Heart left ventricle (tissue), 16 donors: ENCODE measurements at regions not wholly inside any gene's neighbourhood (a gene's known extent, or its start where the extent isn't known, plus 50 kb on each side); places are given as distances from the start of the nearest gene placed in this dataset.

Experiments used
- ATAC-seq, 4 donors: fragments of 200-7000 bp; cut with Tn5 transposase; one replicate each; pipeline ENCODE4 v1.9.1; 2020 to 2022; ENCODE audit warnings: moderate library complexity in 4 of 4, mild to moderate bottlenecking in 3 of 4, moderate number of reproducible peaks in 1 of 4
- DNase-seq, 5 donors: peaks; one replicate each; pipeline ENCODE4 v3.0.0-alpha.2; 2020
- H3K27ac ChIP-seq, 12 donors: fragments of 200-600 bp; sonication (generic) in 4 of 12; one replicate each; pipeline versions ENCODE4 v1.5.0 to v1.8.0; 2016 to 2022; ENCODE audit warnings: mild to moderate bottlenecking in 2 of 12
- H3K27me3 ChIP-seq, 9 donors: fragments of 200-600 bp; sonication (generic) in 2 of 9; one replicate each; pipeline versions ENCODE4 v1.5.1 to v1.8.0; 2016 to 2022; ENCODE audit warnings: mild to moderate bottlenecking in 3 of 9
- H3K36me3 ChIP-seq, 9 donors: fragments of 200-600 bp; sonication (generic) in 2 of 9; one replicate each; pipeline versions ENCODE4 v1.5.0 to v1.8.0; 2018 to 2022; ENCODE audit warnings: mild to moderate bottlenecking in 2 of 9
- H3K4me1 ChIP-seq, 12 donors: fragments of 200-600 bp; sonication (generic) in 4 of 12; one replicate each; pipeline versions ENCODE4 v1.5.0 to v1.8.0; 2016 to 2022; ENCODE audit warnings: mild to moderate bottlenecking in 3 of 12
- H3K4me3 ChIP-seq, 12 donors: fragments of 200-600 bp; sonication (generic) in 4 of 12; one replicate each; pipeline versions ENCODE4 v1.5.0 to v1.8.0; 2017 to 2022; ENCODE audit warnings: mild to moderate bottlenecking in 9 of 12, moderate library complexity in 4 of 12
- H3K9me3 ChIP-seq, 12 donors: fragments of 200-600 bp; sonication (generic) in 4 of 12; one replicate each; pipeline versions ENCODE4 v1.5.0 to v1.8.0; 2016 to 2022; ENCODE audit warnings: mild to moderate bottlenecking in 1 of 12
- CTCF ChIP-seq, 12 donors: fragments of 200-600 bp; sonication (generic) in 4 of 12; IDR thresholded peaks; one replicate each; pipeline versions ENCODE4 v1.5.0 to v1.8.0; 2018 to 2022; ENCODE audit warnings: antibody characterized with exemption in 12 of 12, mild to moderate bottlenecking in 5 of 12
- POLR2A ChIP-seq, 2 donors: fragments of 450-650 bp; IDR thresholded peaks; one replicate each; pipeline ENCODE4 v1.6.1; 2017; ENCODE audit warnings: antibody characterized with exemption in 2 of 2, mild to moderate bottlenecking in 2 of 2, moderate library complexity in 2 of 2
- WGBS, 4 donors: extraction: QIAGEN DNeasy Blood & Tissue Kit in 2 of 4; methylation state at CpG; one replicate each; pipeline versions ENCODE4 v1.1.5 to v1.1.7; 2013 to 2018; 5-methylcytosine and 5-hydroxymethylcytosine counted together
- intact Hi-C, 10 donors: fragments of 100-400 bp; cut with DNase I; formaldehyde crosslinking; loops; one replicate each; pipeline versions ENCODE4 v1.11.1 to v1.14.2; 2022
- donor health status: ischemic (EF 13 %, LVEDD 7.1; RV severe dilation, severe dysfunction).
- donor health status: healthy with polysubstance abuse.
- donor health status: DM: no; HTN: yes; CAD: no.
- donor health status: DM: no; HTN: no; CAD: no.
- donor health status: ischemic (EF 25% LVEDD 6.9; RV normal size, moderate dysfunction).
- donor health status: ischemic (EF 25% LVEDD 5.7; RV mildly dilated, moderate dysfunction).
- donor health status: healthy.
- donor health status: DM: yes; HTN: yes; CAD: no.
- donor health status: ischemic (EF 35%, LVEDD 5.7; RV mildly dilated, moderate dysfunction).
- donor health status: nonischemic (EF 11% LVEDD 7.7; RV severe dilation, severe dysfunction).
- donor health status: DM: yes; HTN: yes; CAD: no.
- donor health status: PGD.
- donor health status: ischemic (EF 29% LVEDD 5.4; RV normal size, mild dysfunction).
- donor health status: nonischemic (EF 23%, LVEDD 6.1; RV moderate dilation, normal function).

GRCh38 chr1:40914927-40915569 is 52.9 kb upstream of the CITED4 start:
- 79 to 93% (median 86%) methylated on average over 7 of the region's 7 CpGs for WGBS, 4 donors
- intact Hi-C loops = no loop called here
- ATAC-seq = no peak
- Histone ChIP-seq H3K4me3 (no peak overlapping the region), H3K27ac (no peak overlapping the region), H3K27me3 (no peaks in the 10 kb centered on the region), H3K36me3 (no peaks in the 10 kb centered on the region), H3K4me1 (no peaks in the 10 kb centered on the region), H3K9me3 (no peaks in the 10 kb centered on the region)
- DNase-seq = no peak
- no peak for TF ChIP-seq POLR2A (IDR thresholded peaks at IDR 0.05)
- TF ChIP-seq CTCF (IDR thresholded peaks at IDR 0.05) = no peak

GRCh38 chr1:40915581-40915980 is 53.4 kb upstream of the CITED4 start:
- Histone ChIP-seq H3K27ac (no peak overlapping the region), H3K36me3 (no peaks in the 10 kb centered on the region), H3K9me3 (no peaks in the 10 kb centered on the region), H3K4me1 (no peaks in the 10 kb centered on the region), H3K4me3 (no peak overlapping the region), H3K27me3 (no peaks in the 10 kb centered on the region)
- TF ChIP-seq POLR2A (IDR thresholded peaks at IDR 0.05) = no peak
- TF ChIP-seq CTCF (IDR thresholded peaks at IDR 0.05) = no peak
- ATAC-seq (no peak), DNase-seq (no peak)
- 87 to 96% (median 91%) methylated on average over 10 of the region's 10 CpGs for WGBS, 4 donors
- intact Hi-C loops = no loop called here

GRCh38 chr1:40917995-40918711 is 56.0 kb upstream of the CITED4 start:
- Histone ChIP-seq H3K36me3 (no peaks in the 10 kb centered on the region), H3K27ac (no peak overlapping the region)
- intact Hi-C loops = no loop called here

More at GRCh38 chr1:40917995-40918711, 56.0 kb upstream of the CITED4 start:
- Histone ChIP-seq H3K4me1 (no peaks in the 10 kb centered on the region), H3K4me3 (no peak overlapping the region), H3K9me3 (no peaks in the 10 kb centered on the region), H3K27me3 (no peaks in the 10 kb centered on the region)
- DNase-seq (no peak), ATAC-seq (no peak)
- 75 to 83% (median 77%) methylated on average over 6 of the region's 6 CpGs for WGBS, 4 donors
- TF ChIP-seq POLR2A (IDR thresholded peaks at IDR 0.05) = no peak
- TF ChIP-seq CTCF (IDR thresholded peaks at IDR 0.05) = no peak
